ENCODE measurements at regions not wholly inside any gene's neighbourhood (a gene's known extent, or its start where the extent isn't known, plus 50 kb on each side); places are given as distances from the start of the nearest gene placed in this dataset.

- no peak for DNase-seq
- TF ChIP-seq POLR2A (IDR thresholded peaks at IDR 0.05) (no peak), CTCF (IDR thresholded peaks at IDR 0.05) (no peak)
- Histone ChIP-seq H3K27ac (no peak overlapping the region), H3K9me3 (replicated peaks in 1 of 3) (no peaks in the 10 kb centered on the region), H3K36me3 (replicated peaks in 1 of 2) (no peaks in the 10 kb centered on the region), H3K4me1 (replicated peaks in 1 of 2) (no peaks in the 10 kb centered on the region), H3K4me3 (no peak overlapping the region), H3K27me3 (no peaks in the 10 kb centered on the region)
- intact Hi-C loops (cut with DNase I): no loop called here
- 47 to 67% (median 52%) methylated on average over 1 of the region's 1 CpG for WGBS, 4 donors
Measured at GRCh38 chr3:175985781-175986180, 1126.6 kb downstream of the NAALADL2 start.

DNA sequence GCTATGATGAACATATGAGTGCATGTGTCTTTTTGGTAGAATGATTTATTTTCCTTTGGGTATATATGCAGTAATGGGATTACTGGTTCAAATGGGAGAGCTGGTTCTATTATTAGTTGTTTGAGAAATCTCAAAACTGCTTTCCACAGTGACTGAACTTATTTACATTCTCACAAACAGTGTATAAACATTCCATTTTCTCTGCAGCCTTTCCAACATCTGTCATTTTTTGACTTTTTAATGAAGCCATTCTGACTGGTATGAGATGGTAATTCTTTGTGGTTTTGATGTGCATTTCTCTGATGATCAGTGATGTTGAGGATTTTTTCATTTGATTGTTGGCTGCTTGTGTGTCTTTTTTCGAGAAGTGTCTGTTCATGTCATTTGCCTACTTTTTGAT, 1124.2 kb downstream of the NAALADL2 start:
- Histone ChIP-seq H3K9me3 (replicated peaks in 1 of 3) (no peaks in the 10 kb centered on the region), H3K27me3 (no peaks in the 10 kb centered on the region), H3K4me1 (replicated peaks in 1 of 2) (no peaks in the 10 kb centered on the region), H3K4me3 (no peak overlapping the region), H3K27ac (no peak overlapping the region), H3K36me3 (replicated peaks in 1 of 2) (no peaks in the 10 kb centered on the region)
- TF ChIP-seq CTCF (IDR thresholded peaks at IDR 0.05) (no peak), POLR2A (IDR thresholded peaks at IDR 0.05) (no peak)
- WGBS, 4 donors: 0 to 62% (median 44%) methylated on average over 1 of the region's 1 CpG
- DNase-seq: no peak
- intact Hi-C loops (cut with DNase I): no loop called here

DNA sequence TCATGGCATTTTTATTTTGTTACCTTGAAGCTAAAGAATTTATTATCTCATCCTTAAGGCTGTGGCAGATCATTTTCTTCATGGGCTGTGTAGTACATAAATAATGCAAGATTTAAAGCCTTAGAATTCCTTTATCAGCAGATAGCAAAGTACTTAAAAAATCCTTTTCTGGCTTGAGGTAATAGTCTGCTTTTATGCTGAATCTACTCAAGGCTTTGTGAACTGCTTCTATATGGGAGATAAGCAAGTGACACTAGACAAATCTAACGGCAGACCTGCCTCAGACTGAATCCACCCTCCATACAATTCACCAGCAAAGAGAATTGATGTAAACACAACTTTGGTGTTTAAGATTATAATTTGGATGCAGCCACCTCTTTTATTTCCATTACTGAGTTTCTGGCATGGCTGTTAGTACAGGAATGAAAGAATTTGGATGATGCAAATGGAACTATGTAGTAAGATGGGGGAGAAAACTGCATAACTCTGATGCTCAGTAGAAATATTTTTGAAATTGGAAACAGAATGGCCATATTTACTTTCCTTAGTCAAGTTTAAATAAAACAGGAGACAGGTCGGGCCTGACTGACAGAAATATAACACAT, 1121.5 kb downstream of the NAALADL2 start:
- H3K9me3 ChIP-seq (replicated peaks in 1 of 3): no peaks in the 10 kb centered on the region
- no peak for DNase-seq
- H3K4me3 ChIP-seq: no peak overlapping the region
- TF ChIP-seq POLR2A (IDR thresholded peaks at IDR 0.05) (no peak), CTCF (IDR thresholded peaks at IDR 0.05) (no peak)
- H3K4me1 ChIP-seq (replicated peaks in 1 of 2): no peaks in the 10 kb centered on the region
- no peaks in the 10 kb centered on the region for H3K36me3 ChIP-seq (replicated peaks in 1 of 2)
- WGBS, 4 donors: 62 to 63% (median 63%) methylated on average over 2 of the region's 2 CpGs
- intact Hi-C loops (cut with DNase I): no loop called here
- no peak overlapping the region for H3K27ac ChIP-seq
- H3K27me3 ChIP-seq: no peaks in the 10 kb centered on the region

- H3K27me3 ChIP-seq: no peaks in the 10 kb centered on the region
- H3K36me3 ChIP-seq (replicated peaks in 1 of 2): no peaks in the 10 kb centered on the region
- 86 to 94% (median 91%) methylated on average over 15 to 32 of the region's 32 CpGs for WGBS, 4 donors
- TF ChIP-seq POLR2A (IDR thresholded peaks at IDR 0.05) (no peak), CTCF (IDR thresholded peaks at IDR 0.05) (no peak)
- H3K27ac ChIP-seq: no peak overlapping the region
- H3K4me1 ChIP-seq (replicated peaks in 1 of 2): no peaks in the 10 kb centered on the region
- H3K9me3 ChIP-seq (replicated peaks in 1 of 3): no peaks in the 10 kb centered on the region
- intact Hi-C loops (cut with DNase I): no loop called here
- DNase-seq: no peak
- H3K4me3 ChIP-seq: no peak overlapping the region
Measured at GRCh38 chr3:175977968-175978752, 1119.0 kb downstream of the NAALADL2 start.
